ENCODE measurements at regions not wholly inside any gene's neighbourhood (a gene's known extent, or its start where the extent isn't known, plus 50 kb on each side); places are given as distances from the start of the nearest gene placed in this dataset.
A peak's percentile ranks its signal among the peaks of the same experiment; 100 is the strongest.
"Not testable (repeated sequence)": the region's sequence is repeated elsewhere in the genome, so short reads cannot be mapped to it uniquely, and the experiment has no call there.

GRCh38 chr1:222057162-222057561 lies 315.3 kb upstream of the DUSP10 start:
- DNase-seq: no peak

- DNase-seq: no peak
Observed at GRCh38 chr1:222054416-222054815, 312.5 kb upstream of the DUSP10 start.

- no peak for DNase-seq
Observed at GRCh38 chr1:222053790-222054294, 312.0 kb upstream of the DUSP10 start.

GRCh38 chr1:222051311-222051710 lies 309.4 kb upstream of the DUSP10 start:
- not testable (repeated sequence) for DNase-seq

DNA sequence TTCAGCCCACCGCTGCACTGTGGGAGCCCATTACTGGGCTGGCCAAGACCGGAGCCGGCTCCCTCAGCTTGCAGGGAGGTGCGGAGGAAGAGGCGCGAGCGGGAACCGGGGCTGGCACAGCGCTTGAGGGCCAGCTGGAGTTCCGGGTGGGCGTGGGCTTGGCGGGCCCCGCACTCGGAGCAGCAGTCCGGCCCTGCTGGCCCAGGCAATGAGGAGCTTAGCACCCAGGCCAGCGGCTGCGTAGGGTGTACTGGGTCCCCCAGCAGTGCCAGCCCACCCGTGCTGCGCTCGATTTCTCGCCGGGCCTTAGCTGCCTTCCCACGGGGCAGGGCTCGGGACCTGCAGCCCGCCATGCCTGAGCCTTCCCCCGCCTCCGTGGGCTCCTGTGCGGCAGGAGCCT lies 307.8 kb upstream of the DUSP10 start:
- DNase-seq: not testable (repeated sequence)

DNA sequence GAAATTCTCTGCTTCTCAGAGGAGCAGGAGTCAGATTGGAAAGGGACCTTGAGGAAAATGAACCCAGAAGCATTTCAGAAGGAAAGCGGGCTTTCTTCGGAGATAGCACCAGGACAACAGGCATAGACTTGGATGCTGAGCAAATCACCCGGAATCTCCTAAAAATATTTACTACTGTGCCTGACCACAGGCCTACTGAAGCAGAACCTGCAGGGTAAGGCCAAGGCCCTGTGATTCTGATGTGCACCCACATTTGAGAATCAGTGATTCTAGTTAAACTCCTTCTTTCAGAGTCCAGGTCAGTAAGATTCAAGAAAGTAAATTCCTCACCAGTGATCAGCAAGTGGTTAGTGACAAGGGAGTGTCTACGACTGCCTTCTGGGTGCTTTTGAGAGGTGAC lies 307.3 kb upstream of the DUSP10 start:
- no peak for DNase-seq

DNA sequence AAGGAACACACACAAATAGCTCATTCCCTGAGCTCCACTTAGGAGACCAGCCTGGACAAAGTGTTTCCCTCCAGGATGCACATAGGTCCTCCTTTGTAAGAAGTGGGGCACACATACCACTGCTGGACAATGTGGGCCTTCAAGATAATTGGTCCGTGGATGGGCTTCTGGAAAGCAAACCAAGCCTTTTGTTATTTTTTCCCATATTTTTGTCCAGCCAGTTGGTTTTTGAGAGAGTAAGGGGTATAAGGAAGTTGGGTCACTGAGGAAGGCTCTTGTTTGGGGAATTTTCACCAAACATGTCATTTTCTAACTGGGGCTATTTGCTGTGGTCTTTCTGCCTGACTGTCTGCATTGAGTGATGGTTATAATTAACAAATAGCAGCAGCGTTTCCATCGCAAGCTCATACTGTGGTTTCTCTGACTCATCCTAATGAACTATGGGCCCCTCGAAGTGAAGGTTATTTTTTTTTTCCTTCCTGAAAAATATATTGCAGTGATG lies 306.3 kb upstream of the DUSP10 start:
- peak; percentile 40 for DNase-seq

- no peak for DNase-seq
Observed at GRCh38 chr1:222047366-222047765, 305.5 kb upstream of the DUSP10 start.

DNA sequence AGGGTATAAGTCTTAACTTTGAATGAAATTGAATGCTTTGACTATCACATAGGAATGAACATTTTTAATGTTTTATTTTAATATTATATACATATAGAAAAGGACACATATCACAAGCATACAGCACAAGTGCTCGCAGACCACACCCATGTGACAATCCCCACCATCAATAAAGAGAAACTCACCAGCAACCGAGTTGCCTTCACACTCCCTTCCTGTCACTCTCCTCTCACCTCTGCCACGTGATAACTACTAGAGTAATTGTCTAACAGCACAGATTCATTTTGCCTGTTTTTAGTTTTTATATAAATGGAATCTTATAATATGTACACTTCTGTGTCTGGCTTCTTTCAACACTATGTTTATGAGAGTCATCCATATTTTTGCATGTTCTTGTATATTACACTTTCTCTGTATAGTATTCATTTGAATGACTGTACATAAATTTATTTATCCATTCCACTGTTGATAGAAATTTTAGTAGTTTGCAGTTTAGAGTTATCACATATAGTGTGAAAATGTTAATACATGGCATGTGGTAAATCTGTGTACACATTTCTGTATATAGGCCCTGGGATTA lies 304.9 kb upstream of the DUSP10 start:
- DNase-seq: no peak

- DNase-seq: no peak
Observed at GRCh38 chr1:222045786-222046185, 303.9 kb upstream of the DUSP10 start.

DNA sequence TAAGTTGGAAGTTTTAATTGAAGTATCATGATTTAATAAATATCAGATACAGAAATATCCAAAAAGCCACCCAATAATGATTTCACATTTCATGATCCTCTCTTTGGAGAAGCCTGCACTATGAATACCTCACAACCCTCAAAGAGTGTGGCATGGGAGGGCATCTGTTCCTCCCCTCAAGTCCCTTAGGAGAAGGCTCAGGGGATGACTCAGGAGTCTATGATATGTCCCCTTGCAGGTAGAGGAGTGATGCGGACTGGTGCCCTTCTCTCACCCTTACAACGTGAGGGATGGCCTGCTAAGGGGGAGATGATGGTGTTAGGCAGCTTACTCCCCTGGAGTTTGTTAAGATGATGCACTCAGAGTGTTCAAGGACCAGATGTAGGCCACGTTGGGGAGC lies 303.3 kb upstream of the DUSP10 start:
- no peak for DNase-seq

- DNase-seq: no peak
Observed at GRCh38 chr1:222043444-222044292, 301.8 kb upstream of the DUSP10 start.

DNA sequence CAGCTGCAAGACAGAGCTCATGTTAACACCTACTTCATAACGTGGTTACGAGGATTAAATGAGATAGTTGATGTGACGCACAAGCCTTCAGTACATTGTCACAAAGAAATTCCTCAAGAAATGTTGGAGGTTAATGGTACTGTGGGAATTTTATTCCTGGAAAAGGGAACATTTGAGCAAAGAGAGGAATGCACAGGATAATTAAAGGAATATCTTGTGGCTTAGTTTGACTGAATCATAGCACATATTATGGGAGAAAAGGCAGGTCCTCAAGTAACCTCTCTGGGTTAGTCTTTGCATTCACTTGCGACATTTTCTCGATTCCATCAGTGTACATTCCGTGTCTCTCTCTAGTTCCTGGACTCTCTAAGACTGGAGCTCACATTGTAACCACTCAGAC lies 300.2 kb upstream of the DUSP10 start:
- DNase-seq: no peak

GRCh38 chr1:222040955-222041354 lies 299.1 kb upstream of the DUSP10 start:
- no peak for DNase-seq

GRCh38 chr1:222040121-222040805 lies 298.4 kb upstream of the DUSP10 start:
- no peak for DNase-seq

DNA sequence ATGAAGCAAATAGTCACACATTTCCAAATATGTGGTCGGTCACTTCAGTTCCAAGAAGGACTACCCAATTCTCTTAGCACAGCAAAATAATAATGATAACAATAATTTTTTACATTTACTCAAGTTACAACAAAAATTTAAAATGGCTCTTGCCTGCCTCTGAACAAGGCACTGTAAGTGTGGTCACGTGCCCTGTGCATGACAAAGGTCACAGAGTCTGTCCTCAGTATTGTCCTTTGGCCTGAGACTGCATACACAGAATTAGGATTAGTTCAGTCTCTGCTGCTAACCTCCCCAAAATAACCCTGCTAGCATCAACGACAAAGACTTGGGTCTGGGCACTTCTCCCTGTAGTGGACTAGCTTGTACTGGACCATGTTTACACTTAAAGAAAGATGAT lies 297.1 kb upstream of the DUSP10 start:
- DNase-seq: no peak

DNA sequence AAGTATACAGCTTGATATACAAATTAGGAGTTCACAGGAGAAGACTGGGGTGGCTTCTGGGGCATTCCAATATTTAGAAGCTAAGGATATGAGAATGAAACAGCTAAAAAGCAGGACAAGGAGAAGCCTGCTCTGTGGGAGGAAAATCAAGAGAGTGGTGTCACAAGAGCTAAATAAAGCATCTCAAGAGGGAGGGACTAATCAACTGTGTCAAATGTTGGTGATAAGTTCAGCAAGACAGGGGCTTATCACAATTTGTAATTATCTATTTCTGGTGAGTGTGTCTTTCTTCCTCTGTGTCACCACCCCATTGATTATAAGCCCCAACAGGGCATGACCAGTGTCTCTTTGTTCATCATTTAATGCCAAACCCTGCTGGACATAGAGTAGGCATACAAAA lies 295.8 kb upstream of the DUSP10 start:
- no peak for DNase-seq

DNA sequence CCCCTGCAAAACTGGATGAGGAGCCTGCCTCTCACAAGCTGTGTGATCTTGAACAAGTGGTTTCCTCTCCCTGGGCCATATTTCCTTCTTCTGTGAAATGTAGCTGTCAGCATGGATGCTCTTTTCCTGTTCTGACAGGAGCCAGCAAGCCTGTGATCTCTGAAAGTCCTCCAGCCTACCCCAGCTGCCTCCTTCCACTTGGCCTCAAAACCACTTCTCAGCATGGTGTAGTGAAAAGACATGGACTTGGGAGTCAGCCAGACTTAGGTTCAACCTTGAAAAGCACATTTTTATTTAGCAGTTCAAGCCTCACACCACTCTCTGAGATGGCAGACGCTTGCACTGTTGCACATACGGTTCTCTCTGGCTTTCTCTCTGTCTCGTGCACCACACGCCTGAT lies 292.9 kb upstream of the DUSP10 start:
- no peak for DNase-seq

GRCh38 chr1:222033450-222033849 lies 291.6 kb upstream of the DUSP10 start:
- no peak for DNase-seq

GRCh38 chr1:222031318-222031717 lies 289.4 kb upstream of the DUSP10 start:
- no peak for DNase-seq

GRCh38 chr1:222028676-222029075 lies 286.8 kb upstream of the DUSP10 start:
- no peak for DNase-seq

- no peak for DNase-seq
Observed at GRCh38 chr1:222028116-222028515, 286.2 kb upstream of the DUSP10 start.

- no peak for DNase-seq
Observed at GRCh38 chr1:222026280-222026679, 284.4 kb upstream of the DUSP10 start.

DNA sequence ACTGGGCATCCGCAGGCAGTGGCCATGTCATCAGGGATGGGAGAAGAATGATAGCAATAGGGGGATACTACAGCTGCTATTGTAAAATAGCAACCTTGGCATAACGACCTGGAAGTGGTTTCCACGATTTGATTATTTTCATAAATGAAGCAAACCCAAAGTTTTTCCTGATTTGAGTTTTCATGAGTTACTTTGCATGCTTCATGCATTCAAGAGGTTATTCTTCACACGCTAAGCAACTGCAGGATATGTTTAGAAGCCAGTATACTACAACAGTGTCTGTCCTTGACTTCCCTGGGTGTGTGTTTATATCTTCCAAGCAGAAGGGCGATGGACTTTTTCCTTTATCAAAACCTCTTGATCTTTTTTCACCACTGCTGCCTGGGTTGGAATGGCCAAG lies 281.1 kb upstream of the DUSP10 start:
- no peak for DNase-seq

All from hematopoietic multipotent progenitor cell treated with erythropoietin and hydrocortisone succinate and interleukin-3 and kit ligand, for 6 days (in vitro differentiated cells).